ENCODE measurements at regions not wholly inside any gene's neighbourhood (a gene's known extent, or its start where the extent isn't known, plus 50 kb on each side); places are given as distances from the start of the nearest gene placed in this dataset.

- H3K4me3 ChIP-seq (ENCODE audit: control extremely low read depth in 1 of 5, extremely low read depth in 1 of 5, insufficient read depth in 1 of 5, low read depth in 2 of 5, low read length in 4 of 5) = no peak overlapping the region
- TF ChIP-seq, protein P1, sequence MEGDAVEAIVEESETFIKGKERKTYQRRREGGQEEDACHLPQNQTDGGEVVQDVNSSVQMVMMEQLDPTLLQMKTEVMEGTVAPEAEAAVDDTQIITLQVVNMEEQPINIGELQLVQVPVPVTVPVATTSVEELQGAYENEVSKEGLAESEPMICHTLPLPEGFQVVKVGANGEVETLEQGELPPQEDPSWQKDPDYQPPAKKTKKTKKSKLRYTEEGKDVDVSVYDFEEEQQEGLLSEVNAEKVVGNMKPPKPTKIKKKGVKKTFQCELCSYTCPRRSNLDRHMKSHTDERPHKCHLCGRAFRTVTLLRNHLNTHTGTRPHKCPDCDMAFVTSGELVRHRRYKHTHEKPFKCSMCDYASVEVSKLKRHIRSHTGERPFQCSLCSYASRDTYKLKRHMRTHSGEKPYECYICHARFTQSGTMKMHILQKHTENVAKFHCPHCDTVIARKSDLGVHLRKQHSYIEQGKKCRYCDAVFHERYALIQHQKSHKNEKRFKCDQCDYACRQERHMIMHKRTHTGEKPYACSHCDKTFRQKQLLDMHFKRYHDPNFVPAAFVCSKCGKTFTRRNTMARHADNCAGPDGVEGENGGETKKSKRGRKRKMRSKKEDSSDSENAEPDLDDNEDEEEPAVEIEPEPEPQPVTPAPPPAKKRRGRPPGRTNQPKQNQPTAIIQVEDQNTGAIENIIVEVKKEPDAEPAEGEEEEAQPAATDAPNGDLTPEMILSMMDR (IDR thresholded peaks at IDR 0.05) = no peak
- no peak for TF ChIP-seq EZH2 (IDR thresholded peaks at IDR 0.05; ENCODE audit: borderline replicate concordance, insufficient read depth, low read depth, low read length, poor library complexity, severe bottlenecking)
- H3K4me1 ChIP-seq (ENCODE audit: control insufficient read depth in 2 of 2, insufficient read depth in 2 of 2, low read length in 2 of 2) = no peaks in the 10 kb centered on the region
- H3K4me2 ChIP-seq (replicated peaks; ENCODE audit: low read depth, low read length, poor library complexity, severe bottlenecking) = no peak overlapping the region
- no peaks in the 10 kb centered on the region for H3K79me2 ChIP-seq (ENCODE audit: control insufficient read depth, insufficient read depth, low read length)
- H3K4me1 Mint-ChIP-seq = no peaks in the 10 kb centered on the region
- H3K9ac ChIP-seq (ENCODE audit: low read length) = no peak overlapping the region
- ATAC-seq (ENCODE audit: low read depth) (no peak), DNase-seq (no peak)
- no peaks in the 10 kb centered on the region for H3K27me3 Mint-ChIP-seq
- ChIA-PET POLR2A (no interaction called here), CTCF (no interaction called here)
- H3K4me3 Mint-ChIP-seq = no peak overlapping the region
- H3K27ac Mint-ChIP-seq = no peak overlapping the region
- peaks cover 1 to 16% (median 2%) of the 10 kb centered on the region in 3 donors for H3K9me3 ChIP-seq (ENCODE audit: control extremely low read depth in 1 of 3, control insufficient read depth in 2 of 3, insufficient read depth in 1 of 3, low read length in 2 of 3)
- H3K27me3 ChIP-seq (replicated peaks in 1 of 4; ENCODE audit: control extremely low read depth in 1 of 4, control insufficient read depth in 3 of 4, insufficient read depth in 4 of 4, low read length in 3 of 4) = no peaks in the 10 kb centered on the region
- H3K9me3 Mint-ChIP-seq (ENCODE audit: insufficient read depth) = peaks cover 4% of the 10 kb centered on the region
- H3K27ac ChIP-seq (ENCODE audit: low read length in 2 of 2) = no peak overlapping the region
- intact Hi-C loops (cut with micrococcal nuclease) = no loop called here
- H2AFZ ChIP-seq (ENCODE audit: insufficient read depth, low read depth, low read length, poor library complexity, severe bottlenecking) = no peak overlapping the region
- no peaks in the 10 kb centered on the region for H4K20me1 ChIP-seq (ENCODE audit: control insufficient read depth, insufficient read depth, low read length, poor library complexity, severe bottlenecking)
- WGBS (ENCODE audit: insufficient coverage) = 95% methylated on average over 6 of the region's 6 CpGs
- no peaks in the 10 kb centered on the region for H3K36me3 ChIP-seq (replicated peaks in 1 of 2; ENCODE audit: control extremely low read depth in 1 of 2, control insufficient read depth in 1 of 2, extremely low read depth in 1 of 2, insufficient read depth in 2 of 2, low read length in 1 of 2)
Measured at GRCh38 chr5:129306725-129307124, 153.4 kb upstream of the ADAMTS19 start.

DNA sequence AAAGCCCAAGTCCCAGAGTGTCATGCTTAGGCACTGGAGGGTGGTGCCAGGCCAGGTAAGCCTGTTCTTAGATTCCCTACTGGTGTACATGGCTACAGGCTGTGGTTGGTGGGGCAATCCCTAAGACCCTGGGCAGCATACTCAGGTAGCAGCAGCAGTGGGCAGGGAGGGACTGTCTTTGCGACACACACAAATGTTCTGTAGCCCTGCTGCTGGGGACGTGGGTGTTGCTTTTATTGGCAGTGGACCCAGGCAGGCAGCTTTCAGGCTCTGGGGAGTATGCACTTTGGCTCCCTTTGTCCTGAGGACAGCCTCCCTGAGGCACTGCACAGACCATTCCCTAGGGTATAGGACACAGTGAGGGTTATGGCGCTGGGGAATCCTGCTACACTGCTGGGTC lies 137.1 kb upstream of the ADAMTS19 start:
- Histone ChIP-seq H3K36me3 (replicated peaks in 1 of 2; ENCODE audit: control extremely low read depth in 1 of 2, control insufficient read depth in 1 of 2, extremely low read depth in 1 of 2, insufficient read depth in 2 of 2, low read length in 1 of 2) (no peaks in the 10 kb centered on the region), H3K4me2 (replicated peaks; ENCODE audit: low read depth, low read length, poor library complexity, severe bottlenecking) (no peak overlapping the region), H3K4me1 (ENCODE audit: control insufficient read depth in 2 of 2, insufficient read depth in 2 of 2, low read length in 2 of 2) (no peaks in the 10 kb centered on the region), H3K9ac (ENCODE audit: low read length) (no peak overlapping the region), H3K4me3 (ENCODE audit: control extremely low read depth in 1 of 5, extremely low read depth in 1 of 5, insufficient read depth in 1 of 5, low read depth in 2 of 5, low read length in 4 of 5) (no peak overlapping the region), H4K20me1 (ENCODE audit: control insufficient read depth, insufficient read depth, low read length, poor library complexity, severe bottlenecking) (no peaks in the 10 kb centered on the region), H3K27ac (ENCODE audit: low read length in 2 of 2) (no peak overlapping the region), H3K9me3 (ENCODE audit: control extremely low read depth in 1 of 3, control insufficient read depth in 2 of 3, insufficient read depth in 1 of 3, low read length in 2 of 3) (peaks cover 0 to 21% (median 0%) of the 10 kb centered on the region in 3 donors), H3K27me3 (replicated peaks in 1 of 4; ENCODE audit: control extremely low read depth in 1 of 4, control insufficient read depth in 3 of 4, insufficient read depth in 4 of 4, low read length in 3 of 4) (no peaks in the 10 kb centered on the region), H3K79me2 (ENCODE audit: control insufficient read depth, insufficient read depth, low read length) (no peaks in the 10 kb centered on the region), H2AFZ (ENCODE audit: insufficient read depth, low read depth, low read length, poor library complexity, severe bottlenecking) (no peak overlapping the region)
- ChIA-PET CTCF (no interaction called here), POLR2A (no interaction called here)
- Mint-ChIP-seq H3K4me3 (no peak overlapping the region), H3K9me3 (ENCODE audit: insufficient read depth) (peaks cover 4% of the 10 kb centered on the region), H3K27ac (no peak overlapping the region), H3K4me1 (no peaks in the 10 kb centered on the region), H3K27me3 (no peaks in the 10 kb centered on the region)
- no peak for ATAC-seq (ENCODE audit: low read depth)
- TF ChIP-seq, protein P1 (IDR thresholded peaks at IDR 0.05) = no peak
- no peak for TF ChIP-seq EZH2 (IDR thresholded peaks at IDR 0.05; ENCODE audit: borderline replicate concordance, insufficient read depth, low read depth, low read length, poor library complexity, severe bottlenecking)
- no peak for DNase-seq
- intact Hi-C loops (cut with micrococcal nuclease) = no loop called here
- 87% methylated on average over 3 of the region's 3 CpGs for WGBS (ENCODE audit: insufficient coverage)
